ENCODE measurements at regions not wholly inside any gene's neighbourhood (a gene's known extent, or its start where the extent isn't known, plus 50 kb on each side); places are given as distances from the start of the nearest gene placed in this dataset.

DNA sequence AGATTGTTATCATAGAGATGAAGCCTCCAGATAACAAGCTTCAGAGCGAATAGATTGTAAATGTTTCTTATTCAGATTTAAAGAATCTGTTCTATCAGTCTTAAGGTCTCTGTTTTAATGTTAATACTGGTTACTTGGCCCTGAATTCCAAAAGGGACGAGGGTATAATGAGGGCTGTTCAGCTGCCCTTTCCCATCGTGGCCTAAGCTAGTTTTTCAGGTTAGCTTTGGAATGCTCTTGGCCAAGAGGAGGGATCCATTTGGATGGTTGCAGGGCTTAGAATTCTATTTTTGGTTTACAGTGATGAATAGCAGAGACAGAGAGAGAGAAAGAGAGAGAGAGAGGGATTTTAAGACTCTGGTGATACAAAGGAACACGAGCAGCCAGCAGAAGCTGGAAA, 62.8 kb upstream of the UFL1 start (continued):
- TF ChIP-seq FOSL1 (IDR thresholded peaks at IDR 0.05; ENCODE audit: low read depth) (no peak), EGR1 (IDR thresholded peaks at IDR 0.05; ENCODE audit: low read depth) (no peak), POLR2AphosphoS5 (IDR thresholded peaks at IDR 0.05; ENCODE audit: low read depth, low read length) (no peak), SIN3A (IDR thresholded peaks at IDR 0.05; ENCODE audit: low read depth) (no peak), SRF (IDR thresholded peaks at IDR 0.05; ENCODE audit: low read depth) (no peak), MAX (IDR thresholded peaks at IDR 0.05) (no peak), CEBPB (IDR thresholded peaks at IDR 0.05; ENCODE audit: low read depth) (no peak), EZH2phosphoT487 (IDR thresholded peaks at IDR 0.05; ENCODE audit: borderline replicate concordance) (no peak), RAD21 (IDR thresholded peaks at IDR 0.05; ENCODE audit: low read depth) (no peak), TCF7L2 (IDR thresholded peaks at IDR 0.05; ENCODE audit: borderline replicate concordance, extremely low read depth, insufficient read depth, insufficient read length) (no peak), YY1 (IDR thresholded peaks at IDR 0.05; ENCODE audit: extremely low read depth, insufficient replicate concordance, low read depth, low read length) (no peak)
- TF ChIP-seq, protein P1, sequence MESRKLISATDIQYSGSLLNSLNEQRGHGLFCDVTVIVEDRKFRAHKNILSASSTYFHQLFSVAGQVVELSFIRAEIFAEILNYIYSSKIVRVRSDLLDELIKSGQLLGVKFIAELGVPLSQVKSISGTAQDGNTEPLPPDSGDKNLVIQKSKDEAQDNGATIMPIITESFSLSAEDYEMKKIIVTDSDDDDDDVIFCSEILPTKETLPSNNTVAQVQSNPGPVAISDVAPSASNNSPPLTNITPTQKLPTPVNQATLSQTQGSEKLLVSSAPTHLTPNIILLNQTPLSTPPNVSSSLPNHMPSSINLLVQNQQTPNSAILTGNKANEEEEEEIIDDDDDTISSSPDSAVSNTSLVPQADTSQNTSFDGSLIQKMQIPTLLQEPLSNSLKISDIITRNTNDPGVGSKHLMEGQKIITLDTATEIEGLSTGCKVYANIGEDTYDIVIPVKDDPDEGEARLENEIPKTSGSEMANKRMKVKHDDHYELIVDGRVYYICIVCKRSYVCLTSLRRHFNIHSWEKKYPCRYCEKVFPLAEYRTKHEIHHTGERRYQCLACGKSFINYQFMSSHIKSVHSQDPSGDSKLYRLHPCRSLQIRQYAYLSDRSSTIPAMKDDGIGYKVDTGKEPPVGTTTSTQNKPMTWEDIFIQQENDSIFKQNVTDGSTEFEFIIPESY (IDR thresholded peaks at IDR 0.05; ENCODE audit: extremely low read depth, insufficient replicate concordance, low read length): no peak

- H3K79me2 ChIP-seq (ENCODE audit: insufficient read depth, low read length): no peaks in the 10 kb centered on the region
- no peak overlapping the region for H3K4me3 ChIP-seq (replicated peaks in 1 of 2; ENCODE audit: low read depth in 1 of 2, low read length in 2 of 2)
- no peaks in the 10 kb centered on the region for H3K9me2 ChIP-seq (ENCODE audit: insufficient read depth)
- H3K4me2 ChIP-seq (ENCODE audit: low read length): no peak overlapping the region
- ChIA-PET RAD21 (ENCODE audit: low non-redundant PET in 1 of 2, low total read pairs in 2 of 2, uncharacterized antibody in 2 of 2, unreplicated experiment in 2 of 2) (no interaction called here), POLR2A (no interaction called here), CTCF (no interaction called here)
- H2AFZ ChIP-seq (ENCODE audit: low read depth, low read length, poor library complexity, severe bottlenecking): no peak overlapping the region
- no peaks in the 10 kb centered on the region for H3K4me1 ChIP-seq (ENCODE audit: control insufficient read depth in 1 of 2, insufficient read depth in 2 of 2, low read length in 2 of 2)
- ATAC-seq (no peak), DNase-seq (ENCODE audit: low read depth, low spot score) (no peak)
- no peaks in the 10 kb centered on the region for H3K36me3 ChIP-seq (ENCODE audit: control insufficient read depth in 1 of 2, insufficient read depth in 2 of 2, low read length in 2 of 2)
- no peaks in the 10 kb centered on the region for H3K27me3 ChIP-seq (ENCODE audit: insufficient read depth, low read length)
- no peak overlapping the region for H3K27ac ChIP-seq (ENCODE audit: low read depth, low read length)
- no TSS peak for BruUV-seq (replicated peaks)
- intact Hi-C loops (cut with micrococcal nuclease): no loop called here
- no peaks in the 10 kb centered on the region for H3K9me3 ChIP-seq (ENCODE audit: control insufficient read depth in 1 of 2, insufficient read depth in 1 of 2, low read depth in 1 of 2, low read length in 2 of 2)
- no peaks in the 10 kb centered on the region for H4K20me1 ChIP-seq (ENCODE audit: insufficient read depth)
- no peak overlapping the region for H3K9ac ChIP-seq (ENCODE audit: low read length)
- TF ChIP-seq ELF1 (IDR thresholded peaks at IDR 0.05; ENCODE audit: borderline replicate concordance, low read depth) (no peak), ATF3 (IDR thresholded peaks at IDR 0.05) (no peak), MAX (IDR thresholded peaks at IDR 0.05) (no peak), ZFX (IDR thresholded peaks at IDR 0.05) (no peak), JUND (IDR thresholded peaks at IDR 0.05) (no peak), ZNF274 (IDR thresholded peaks at IDR 0.05; ENCODE audit: low read depth, low read length) (no peak), EGR1 (IDR thresholded peaks at IDR 0.05; ENCODE audit: low read depth) (no peak)
- TF ChIP-seq, protein P2, sequence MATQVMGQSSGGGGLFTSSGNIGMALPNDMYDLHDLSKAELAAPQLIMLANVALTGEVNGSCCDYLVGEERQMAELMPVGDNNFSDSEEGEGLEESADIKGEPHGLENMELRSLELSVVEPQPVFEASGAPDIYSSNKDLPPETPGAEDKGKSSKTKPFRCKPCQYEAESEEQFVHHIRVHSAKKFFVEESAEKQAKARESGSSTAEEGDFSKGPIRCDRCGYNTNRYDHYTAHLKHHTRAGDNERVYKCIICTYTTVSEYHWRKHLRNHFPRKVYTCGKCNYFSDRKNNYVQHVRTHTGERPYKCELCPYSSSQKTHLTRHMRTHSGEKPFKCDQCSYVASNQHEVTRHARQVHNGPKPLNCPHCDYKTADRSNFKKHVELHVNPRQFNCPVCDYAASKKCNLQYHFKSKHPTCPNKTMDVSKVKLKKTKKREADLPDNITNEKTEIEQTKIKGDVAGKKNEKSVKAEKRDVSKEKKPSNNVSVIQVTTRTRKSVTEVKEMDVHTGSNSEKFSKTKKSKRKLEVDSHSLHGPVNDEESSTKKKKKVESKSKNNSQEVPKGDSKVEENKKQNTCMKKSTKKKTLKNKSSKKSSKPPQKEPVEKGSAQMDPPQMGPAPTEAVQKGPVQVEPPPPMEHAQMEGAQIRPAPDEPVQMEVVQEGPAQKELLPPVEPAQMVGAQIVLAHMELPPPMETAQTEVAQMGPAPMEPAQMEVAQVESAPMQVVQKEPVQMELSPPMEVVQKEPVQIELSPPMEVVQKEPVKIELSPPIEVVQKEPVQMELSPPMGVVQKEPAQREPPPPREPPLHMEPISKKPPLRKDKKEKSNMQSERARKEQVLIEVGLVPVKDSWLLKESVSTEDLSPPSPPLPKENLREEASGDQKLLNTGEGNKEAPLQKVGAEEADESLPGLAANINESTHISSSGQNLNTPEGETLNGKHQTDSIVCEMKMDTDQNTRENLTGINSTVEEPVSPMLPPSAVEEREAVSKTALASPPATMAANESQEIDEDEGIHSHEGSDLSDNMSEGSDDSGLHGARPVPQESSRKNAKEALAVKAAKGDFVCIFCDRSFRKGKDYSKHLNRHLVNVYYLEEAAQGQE (IDR thresholded peaks at IDR 0.05; ENCODE audit: low read depth): no peak
Measured at GRCh38 chr6:96460052-96460700, 61.4 kb upstream of the UFL1 start.
